GM19328 (cell line): ENCODE measurements at regions not wholly inside any gene's neighbourhood (a gene's known extent, or its start where the extent isn't known, plus 50 kb on each side); places are given as distances from the start of the nearest gene placed in this dataset.
"Not testable (repeated sequence)": the region's sequence is repeated elsewhere in the genome, so short reads cannot be mapped to it uniquely, and the experiment has no call there.

Source experiments
- ATAC-seq: cut with Tn5 transposase; IDR thresholded peaks from one replicate; pipeline ENCODE4 v1.9.1; 2021; ENCODE audit warnings: mild to moderate bottlenecking, moderate library complexity; ENCODE audit not compliant: unreplicated experiment

- no peak for ATAC-seq
These were observed 182.5 kb upstream of the NPY2R start for GRCh38 chr4:155025762-155026457.

- ATAC-seq: no peak
These were observed 181.7 kb upstream of the NPY2R start for GRCh38 chr4:155026715-155027114.

GRCh38 chr4:155032521-155033229, 175.8 kb upstream of the NPY2R start:
- peak; percentile 80 for ATAC-seq

GRCh38 chr4:155033604-155034003, 174.8 kb upstream of the NPY2R start:
- no peak for ATAC-seq

GRCh38 chr4:155037031-155037430, 171.4 kb upstream of the NPY2R start:
- no peak for ATAC-seq

GRCh38 chr4:155038459-155038858, 170.0 kb upstream of the NPY2R start:
- ATAC-seq: no peak

- ATAC-seq: no peak
These were observed 169.3 kb upstream of the NPY2R start for GRCh38 chr4:155039162-155039561.

- no peak for ATAC-seq
These were observed 168.4 kb upstream of the NPY2R start for GRCh38 chr4:155040031-155040430.

GRCh38 chr4:155042014-155042413, 166.4 kb upstream of the NPY2R start:
- no peak for ATAC-seq

GRCh38 chr4:155044251-155044650, 164.2 kb upstream of the NPY2R start:
- not testable (repeated sequence) for ATAC-seq

GRCh38 chr4:155047755-155048154, 160.7 kb upstream of the NPY2R start:
- ATAC-seq: no peak

- ATAC-seq: not testable (repeated sequence)
These were observed 154.4 kb upstream of the NPY2R start for GRCh38 chr4:155054042-155054441.

- ATAC-seq: no peak
These were observed 148.0 kb upstream of the NPY2R start for GRCh38 chr4:155060419-155060818.

- ATAC-seq: no peak
These were observed 147.6 kb upstream of the NPY2R start for GRCh38 chr4:155060873-155061272.

GRCh38 chr4:155062948-155063347, 145.5 kb upstream of the NPY2R start:
- no peak for ATAC-seq

GRCh38 chr4:155064934-155065333, 143.5 kb upstream of the NPY2R start:
- ATAC-seq: not testable (repeated sequence)

- no peak for ATAC-seq
These were observed 141.6 kb upstream of the NPY2R start for GRCh38 chr4:155066871-155067270.

- no peak for ATAC-seq
These were observed 136.5 kb upstream of the NPY2R start for GRCh38 chr4:155071962-155072361.

GRCh38 chr4:155072417-155072816, 136.0 kb upstream of the NPY2R start:
- ATAC-seq: no peak

- ATAC-seq: no peak
These were observed 134.6 kb upstream of the NPY2R start for GRCh38 chr4:155073852-155074251.

- no peak for ATAC-seq
These were observed 132.1 kb upstream of the NPY2R start for GRCh38 chr4:155076256-155076785.
